ENCODE measurements at regions not wholly inside any gene's neighbourhood (a gene's known extent, or its start where the extent isn't known, plus 50 kb on each side); places are given as distances from the start of the nearest gene placed in this dataset.
A peak's percentile ranks its signal among the peaks of the same experiment; 100 is the strongest.

DNA sequence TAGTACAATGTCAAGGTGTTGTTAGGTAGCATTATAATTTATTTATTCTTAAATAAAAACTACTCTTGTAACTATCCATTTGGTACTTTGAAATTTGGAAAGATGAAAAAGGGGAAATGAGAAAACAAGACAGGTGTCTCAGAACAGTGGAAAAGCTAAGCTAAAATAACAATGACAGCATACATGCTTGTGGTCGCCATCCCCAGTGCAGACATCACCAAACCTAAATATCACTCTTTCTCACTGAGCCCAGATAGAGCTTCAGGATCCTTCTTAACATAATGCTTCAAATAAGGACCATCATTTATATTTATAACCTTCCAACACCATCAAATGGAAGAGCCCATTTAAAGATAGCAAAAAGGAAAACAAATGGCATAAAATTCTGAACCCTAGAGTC is 434.4 kb upstream of the BRINP1 start:
- DNase-seq, result no peak

DNA sequence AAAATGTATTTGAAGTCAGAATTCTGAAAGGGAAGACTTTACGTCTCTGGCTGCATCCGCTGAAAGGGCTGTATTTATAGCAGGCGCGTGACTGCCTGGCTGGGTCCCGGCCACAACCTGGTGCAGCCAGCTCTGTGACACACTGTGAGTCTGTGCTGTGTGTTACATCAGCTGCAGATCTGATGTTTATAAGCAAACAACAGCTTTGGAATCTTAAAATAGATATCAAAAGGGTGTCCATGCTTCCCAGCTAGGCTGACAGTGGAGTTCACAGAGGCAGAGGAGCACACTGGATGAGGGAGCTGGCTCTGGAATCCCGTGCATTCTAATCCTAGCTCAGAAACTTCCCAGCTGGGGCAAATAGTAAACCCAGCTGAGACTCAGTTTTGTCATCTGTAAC is 433.4 kb upstream of the BRINP1 start:
- DNase-seq, result peak in 1 of 2 experiments; percentile 33

DNA sequence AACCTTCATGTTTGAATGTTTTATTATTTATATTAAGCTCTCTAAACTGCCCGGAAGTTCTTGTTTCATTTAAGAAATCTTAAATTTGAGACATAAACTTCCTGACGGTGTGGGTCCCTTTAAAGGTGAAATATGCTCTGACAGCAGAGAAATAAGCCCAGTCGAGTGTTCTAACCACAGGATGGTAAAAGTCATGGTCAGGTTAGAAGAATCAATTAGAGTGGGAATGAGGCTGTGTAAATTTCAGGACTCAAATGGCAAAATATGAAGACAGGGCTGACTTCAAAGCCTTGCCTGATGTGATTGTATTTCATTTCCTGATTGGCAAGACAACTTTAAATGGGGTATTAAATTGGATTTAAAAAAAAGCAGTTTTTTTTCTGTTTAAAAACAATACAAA is 432.9 kb upstream of the BRINP1 start:
- DNase-seq, result no peak

DNA sequence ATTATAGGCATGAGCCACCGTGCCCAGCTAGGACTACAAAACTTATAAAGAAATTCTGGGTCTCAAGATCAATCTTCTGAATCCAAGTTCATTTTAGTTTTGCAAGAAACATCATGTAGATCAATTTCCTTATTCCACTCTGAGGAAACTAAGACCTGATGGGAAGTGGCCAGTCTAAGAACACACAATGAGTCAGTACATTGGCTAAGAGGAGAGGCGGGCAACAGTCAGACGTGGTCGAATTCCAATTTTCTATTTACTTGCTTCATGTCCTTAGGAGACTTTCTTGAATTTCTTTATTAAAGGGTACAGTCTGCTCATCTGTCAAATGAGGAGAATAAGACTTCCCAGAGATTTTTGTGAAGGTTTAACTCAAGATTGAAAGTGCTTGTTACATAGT is 432.1 kb upstream of the BRINP1 start:
- no peak for DNase-seq

DNA sequence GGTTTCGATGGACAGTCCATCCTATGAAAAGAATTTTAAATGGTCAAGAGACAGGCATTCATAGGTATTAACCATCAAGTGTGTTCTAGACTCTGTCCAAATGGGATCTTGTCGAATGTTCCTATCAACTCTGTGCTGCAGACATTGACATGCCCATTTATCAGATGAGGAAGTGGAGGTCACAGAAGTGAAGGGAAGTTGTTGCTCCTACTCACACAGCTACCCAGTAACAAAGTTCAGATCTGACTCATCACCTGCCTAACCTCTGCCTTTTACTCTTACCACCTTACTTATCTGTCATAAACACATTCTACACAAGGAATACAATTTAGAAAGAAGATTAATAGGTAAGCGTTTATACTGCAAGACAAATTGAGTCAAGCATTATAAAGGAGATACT is 426.2 kb upstream of the BRINP1 start:
- DNase-seq, result no peak

DNA sequence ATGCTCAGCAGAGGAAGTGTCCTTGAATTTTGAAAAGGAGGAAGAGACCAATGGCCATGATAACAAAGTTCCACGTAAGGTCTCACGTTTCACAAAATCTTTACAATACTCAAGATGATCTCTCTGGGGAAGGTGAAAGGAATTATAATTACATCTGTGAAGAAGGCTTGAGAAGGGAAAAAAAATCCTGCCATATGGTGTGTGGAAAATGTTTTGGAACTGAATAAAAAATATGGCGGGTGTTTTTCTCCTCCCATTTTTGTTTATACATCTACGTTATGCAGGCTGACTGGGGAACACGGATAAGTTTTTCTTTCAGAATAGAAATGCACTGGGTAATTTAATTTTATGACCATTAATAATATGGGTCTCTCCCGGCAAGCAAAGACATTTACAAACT is 425.6 kb upstream of the BRINP1 start:
- no peak for DNase-seq

DNA sequence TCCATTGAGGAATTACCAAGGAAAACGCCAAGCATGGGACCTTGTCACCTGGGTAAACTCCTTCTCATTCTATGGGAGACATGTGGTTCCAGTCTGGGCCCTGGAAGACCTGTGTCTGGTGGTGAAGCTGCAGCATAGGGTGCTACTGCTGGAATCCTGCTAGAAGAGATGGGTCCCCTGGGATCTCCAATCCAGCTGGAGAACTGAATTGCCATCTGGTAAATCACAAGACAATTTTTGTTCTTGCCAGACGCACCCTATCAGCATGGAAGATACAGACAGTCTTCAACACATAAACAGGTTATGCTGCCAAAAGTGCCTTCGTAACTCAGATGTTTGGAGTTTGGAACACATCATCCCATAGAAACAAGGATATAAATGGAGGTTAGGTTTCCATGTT is 424.0 kb upstream of the BRINP1 start:
- DNase-seq, result no peak

DNA sequence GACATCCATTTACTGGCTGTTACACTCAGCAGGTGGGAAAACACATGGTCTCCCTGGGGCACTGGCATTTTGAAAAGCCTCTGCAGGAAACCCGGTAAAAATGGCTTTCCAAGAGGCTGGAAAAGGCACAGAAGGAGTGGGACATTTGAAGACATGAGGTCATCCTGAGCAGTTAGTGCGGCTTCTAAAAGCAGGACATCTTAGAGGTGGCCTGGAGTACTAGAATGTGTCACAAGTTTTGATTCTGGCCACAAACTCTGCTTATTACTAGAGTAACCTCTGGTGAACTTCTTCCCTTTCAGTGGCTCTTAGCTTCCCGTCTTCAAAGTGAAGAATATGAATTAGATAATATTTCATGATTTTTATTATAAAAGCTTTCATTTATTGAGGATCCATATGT is 423.0 kb upstream of the BRINP1 start:
- no peak for DNase-seq

DNA sequence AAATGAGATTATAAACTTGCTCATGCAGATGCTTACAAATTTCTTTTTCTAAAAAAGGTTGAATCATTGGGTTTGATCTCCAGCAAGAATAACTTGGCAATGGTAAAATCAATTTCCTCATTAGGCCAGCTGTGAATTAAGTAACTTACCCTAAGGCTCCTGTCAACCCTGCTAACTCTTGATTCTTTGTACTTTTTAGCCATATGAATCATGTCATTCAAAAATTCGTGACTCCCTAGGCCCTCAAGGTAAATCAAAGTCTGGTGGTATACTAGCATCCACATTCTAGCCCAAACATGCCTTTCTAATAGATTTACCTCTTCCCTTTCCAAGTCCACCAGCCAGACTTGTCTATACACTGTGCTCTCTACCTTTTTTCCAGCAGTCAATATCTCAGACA is 420.8 kb upstream of the BRINP1 start:
- no peak for DNase-seq

DNA sequence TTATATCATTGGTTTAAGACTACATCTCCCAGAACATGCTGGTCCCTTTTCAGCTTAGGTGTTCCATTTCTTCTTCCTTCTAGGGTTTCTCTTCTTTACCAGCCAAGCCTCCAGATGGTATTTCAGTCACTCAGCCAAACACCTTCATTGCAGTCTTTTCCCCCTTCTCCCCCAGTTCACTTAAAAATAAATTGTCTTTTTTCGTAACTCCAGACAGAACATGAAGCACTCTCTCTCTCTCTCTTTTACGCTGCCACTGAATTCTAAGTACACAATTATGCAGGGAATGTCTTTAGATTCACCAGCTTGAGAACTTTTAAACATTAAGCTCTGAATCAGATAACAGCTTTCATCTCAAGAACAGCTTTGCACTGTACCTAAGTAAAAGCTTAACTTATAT is 419.7 kb upstream of the BRINP1 start:
- no peak for DNase-seq

DNA sequence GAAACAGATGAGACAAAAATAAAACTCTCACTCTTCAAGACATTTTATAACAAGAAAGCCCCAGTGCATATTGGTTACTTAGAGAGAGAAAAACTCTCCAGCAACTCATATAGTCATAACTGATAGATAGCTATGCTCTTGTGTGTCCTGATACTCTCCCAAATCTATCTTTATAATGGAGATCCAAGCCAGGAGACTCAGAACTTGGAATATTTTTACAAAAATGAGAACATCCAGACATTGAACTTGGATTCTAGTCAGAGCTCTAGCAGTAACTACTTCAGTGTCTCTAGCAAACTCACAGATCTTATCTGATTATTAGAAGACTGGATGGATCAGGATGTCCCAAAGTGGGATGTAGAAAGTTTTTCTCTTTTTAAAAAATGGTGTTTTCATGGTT is 412.7 kb upstream of the BRINP1 start:
- no peak for DNase-seq

DNA sequence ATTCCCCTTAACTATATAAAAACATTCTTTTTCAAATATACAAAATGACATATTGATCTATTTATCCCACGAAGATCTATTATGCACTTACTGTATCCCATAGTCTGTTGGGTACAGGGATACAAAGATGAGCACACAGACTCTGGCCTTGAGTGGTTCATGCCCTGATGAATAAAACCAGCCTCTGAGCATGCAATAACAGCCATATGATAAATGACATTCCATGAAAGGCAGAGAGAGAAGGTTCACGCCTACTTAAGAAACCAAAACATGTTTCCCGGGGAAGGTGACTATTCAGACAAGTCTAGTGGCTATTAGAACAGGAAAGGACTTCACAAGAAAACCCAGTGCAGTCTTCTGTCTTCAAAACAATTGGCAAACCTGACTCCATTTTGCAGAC is 406.2 kb upstream of the BRINP1 start:
- DNase-seq, result no peak

DNA sequence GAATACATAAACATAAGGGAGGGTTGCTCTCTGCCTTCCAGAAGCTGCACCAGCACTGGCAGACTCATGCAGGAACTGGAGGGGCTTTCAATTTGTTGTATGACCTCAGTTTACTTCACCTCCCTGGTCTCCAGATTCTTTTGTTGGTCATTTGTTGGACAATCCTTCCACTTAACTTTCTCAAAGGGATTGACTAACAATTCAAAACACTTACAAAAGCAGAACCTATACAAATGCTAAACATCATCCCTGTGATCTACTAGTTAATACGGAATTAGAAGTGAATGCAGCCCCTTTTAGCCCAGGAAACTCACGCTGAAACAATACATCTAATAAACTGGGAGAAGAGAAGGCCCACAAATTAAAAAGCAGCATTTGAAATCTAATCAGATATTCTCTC is 404.6 kb upstream of the BRINP1 start:
- DNase-seq, result no peak

DNA sequence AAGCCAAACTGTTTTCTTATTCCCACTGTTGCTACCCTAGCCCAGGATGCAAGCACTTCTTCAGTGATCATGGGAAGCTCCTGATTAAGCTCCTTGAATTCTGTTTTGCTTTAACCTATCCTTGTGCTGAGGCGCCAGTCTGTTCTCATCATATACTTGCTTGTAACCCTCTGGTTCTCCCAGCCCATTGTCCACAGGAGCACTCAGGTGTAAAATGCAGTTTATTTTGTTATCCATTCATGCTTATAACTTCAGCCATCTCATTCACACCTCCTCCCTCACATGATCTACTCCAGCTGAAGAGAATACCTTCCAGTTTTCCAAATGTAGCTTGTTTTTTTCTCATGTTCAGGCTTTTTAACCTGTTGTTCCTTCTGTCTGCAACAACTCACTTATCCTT is 402.1 kb upstream of the BRINP1 start:
- DNase-seq, result no peak

DNA sequence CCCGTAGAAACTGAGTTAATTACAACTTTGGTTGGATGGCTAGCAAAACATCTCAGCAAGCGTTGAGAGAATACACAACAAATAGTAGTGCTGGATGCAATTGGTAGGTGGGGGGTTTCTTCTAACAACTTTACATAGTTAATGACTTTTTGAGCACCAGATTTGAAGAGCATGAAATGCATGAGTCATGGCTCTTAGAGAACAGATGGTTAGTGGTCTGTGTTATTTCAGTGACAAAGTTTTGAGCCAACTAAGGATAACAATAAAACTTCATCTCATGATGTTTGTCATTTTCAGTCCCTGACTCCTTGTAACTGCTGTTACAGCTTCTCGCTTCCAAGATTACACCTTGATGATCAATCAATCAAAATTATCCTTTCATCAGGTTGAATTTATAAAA is 399.0 kb upstream of the BRINP1 start:
- DNase-seq, result no peak

DNA sequence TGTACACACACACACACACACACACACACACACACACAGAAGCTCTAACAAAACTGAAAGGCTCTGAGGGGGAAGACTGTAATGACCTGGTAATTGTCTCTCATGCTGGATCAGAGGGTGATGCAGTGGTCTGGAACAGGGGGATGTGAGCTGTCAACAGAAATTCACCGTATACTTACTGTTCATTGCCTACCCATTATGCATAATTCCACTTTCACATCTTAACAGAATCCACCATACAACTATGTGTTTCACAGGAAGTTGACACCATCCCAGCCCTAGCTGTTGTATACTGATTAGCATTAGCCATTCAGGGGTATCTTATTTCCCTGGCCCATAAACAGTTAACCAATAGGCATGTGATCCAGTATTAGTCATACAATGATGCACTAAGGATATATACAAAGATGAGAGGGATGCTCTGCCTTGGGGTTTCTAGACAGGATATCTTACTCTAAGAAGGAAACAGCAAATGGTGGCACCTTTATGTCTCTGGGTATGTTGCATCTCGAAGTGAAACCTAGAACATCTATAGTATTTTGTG is 396.5 kb upstream of the BRINP1 start:
- DNase-seq, result no peak

DNA sequence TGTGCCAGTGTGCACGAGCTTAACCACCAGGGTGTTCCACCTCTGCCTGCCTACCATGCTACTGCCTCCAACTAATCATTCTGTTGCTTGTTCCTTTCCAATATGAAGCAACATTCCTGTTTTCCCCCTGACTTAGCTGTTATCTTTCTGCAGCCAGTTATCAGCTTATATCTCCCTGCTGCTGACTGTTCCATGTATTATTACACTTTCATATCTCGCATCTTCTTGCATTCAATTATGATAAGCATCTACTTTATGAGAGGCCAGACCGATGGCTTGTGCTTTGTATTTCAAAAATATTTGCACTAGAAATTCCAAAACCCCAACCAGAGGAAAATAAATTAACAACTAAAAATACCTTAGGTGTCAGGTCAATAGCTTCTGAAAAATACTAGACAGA is 394.0 kb upstream of the BRINP1 start:
- no peak for DNase-seq

DNA sequence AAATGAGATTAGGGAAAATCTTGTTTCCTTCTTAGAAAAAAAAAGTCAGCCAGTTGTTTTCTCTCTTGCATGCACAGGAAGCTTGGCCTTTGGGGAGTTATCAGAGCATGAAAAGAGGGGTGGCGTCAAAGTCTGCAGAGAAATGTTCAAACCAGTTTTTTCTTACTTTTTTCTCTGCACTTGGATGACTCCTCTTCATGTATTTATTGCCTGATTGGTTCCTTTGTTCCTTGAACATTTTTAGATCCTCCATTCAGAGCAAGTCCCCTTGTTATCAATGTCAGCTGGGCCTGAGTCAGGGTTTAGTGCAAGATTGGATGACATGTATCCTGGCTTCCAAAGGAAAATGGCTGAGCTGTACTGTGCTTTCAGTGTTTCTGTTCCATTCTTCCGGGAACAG is 392.6 kb upstream of the BRINP1 start:
- DNase-seq, result no peak

DNA sequence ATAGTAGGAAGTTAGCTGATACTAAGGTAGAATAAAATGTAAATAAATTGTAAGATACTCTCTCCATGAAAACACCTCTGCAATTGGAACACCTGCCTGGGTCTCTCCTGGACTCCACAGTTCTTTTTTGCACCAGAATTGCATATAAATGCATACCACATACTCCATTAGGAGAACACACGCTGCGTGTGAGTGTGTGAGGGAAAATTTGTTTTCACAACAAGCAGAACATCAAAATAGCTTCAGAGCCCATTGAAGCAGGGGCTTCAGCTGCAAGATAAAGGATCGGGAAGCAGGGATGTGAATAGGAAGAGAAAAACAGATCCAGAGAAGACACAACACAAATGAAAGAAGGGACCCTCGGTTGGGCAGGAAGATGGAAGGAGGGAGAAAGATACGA is 389.8 kb upstream of the BRINP1 start:
- DNase-seq, result no peak

DNA sequence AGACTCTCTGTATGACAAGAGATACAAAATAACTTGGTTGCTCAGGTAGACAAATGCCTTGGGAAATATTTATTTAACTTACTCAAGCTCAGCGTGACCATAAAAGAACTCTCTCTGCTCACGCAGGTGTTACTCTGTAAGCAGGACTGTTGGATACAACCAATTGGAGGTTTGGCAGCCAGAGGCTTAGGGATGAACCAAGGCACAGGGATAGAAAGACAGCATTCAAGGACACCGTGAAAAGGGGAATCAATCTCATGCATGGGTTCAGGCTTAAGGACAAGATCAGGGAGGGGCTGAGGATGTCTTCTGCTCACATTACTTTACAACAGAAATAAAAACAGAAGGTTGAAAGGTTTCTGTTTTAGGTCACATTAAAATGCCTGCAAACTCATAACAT is 389.0 kb upstream of the BRINP1 start:
- no peak for DNase-seq

DNA sequence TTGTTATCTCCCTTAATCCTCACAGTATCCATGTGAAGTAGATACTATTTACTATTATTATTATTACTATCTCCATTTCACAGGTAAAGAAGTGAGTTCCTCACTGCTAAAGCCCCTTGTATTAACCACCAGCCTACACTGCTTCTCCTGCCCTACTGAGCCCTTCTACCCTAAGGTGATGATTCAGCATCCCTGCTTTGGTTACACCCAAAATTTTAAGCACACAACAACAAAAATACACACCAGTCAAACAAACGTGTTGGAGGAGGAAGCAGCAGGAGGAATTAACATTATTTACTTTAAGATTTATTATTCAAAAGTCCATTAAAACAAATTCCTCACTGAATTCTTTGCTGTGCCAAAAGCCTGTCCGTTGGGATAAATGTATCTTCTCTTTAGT is 370.2 kb upstream of the BRINP1 start:
- DNase-seq, result no peak

DNA sequence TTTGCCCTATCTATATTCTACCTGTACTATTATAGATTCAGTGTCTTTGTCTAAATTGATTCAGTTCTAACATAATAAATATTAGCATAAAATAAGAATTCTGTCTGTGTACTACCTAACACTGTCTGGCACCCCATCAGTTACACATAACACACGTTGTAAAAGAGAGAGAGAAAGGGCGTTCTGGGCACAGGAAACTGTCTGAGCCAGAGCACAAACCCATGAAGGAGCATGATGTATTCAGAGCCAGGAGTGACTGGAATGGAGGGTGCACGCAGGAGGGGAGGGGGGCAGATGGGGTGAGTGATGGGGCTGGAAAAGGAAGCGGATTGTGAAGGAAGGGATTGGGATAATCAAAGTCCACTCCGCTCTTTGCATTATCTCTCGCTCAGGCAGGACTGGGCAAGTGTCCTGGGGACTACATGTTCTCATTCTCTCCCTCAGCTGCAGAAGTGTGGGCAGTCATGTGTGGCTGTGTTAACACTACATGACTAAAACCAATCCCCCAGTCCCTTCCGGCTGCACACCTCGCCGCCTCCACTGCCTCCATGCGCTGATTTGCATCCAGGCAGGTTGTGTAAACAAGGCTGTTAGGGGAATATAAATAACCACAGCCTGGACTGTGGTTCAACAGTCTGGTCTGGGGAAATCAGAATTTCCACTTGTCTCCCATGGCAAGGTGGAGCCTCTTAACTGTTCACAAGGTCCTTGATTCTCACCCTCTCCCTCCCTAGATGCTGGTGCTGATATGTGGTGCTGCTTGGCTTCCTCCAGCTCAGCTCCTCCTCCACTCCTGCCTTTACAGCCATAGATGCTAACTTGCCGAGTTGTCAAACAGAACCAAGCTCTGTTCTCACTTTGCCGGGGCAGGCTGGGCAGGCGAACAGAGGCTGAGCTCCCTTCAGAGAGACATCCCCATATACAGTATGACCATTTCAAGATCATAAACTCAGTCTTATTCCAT is 367.5 kb upstream of the BRINP1 start:
- DNase-seq, result peak; percentile 95 to 97

DNA sequence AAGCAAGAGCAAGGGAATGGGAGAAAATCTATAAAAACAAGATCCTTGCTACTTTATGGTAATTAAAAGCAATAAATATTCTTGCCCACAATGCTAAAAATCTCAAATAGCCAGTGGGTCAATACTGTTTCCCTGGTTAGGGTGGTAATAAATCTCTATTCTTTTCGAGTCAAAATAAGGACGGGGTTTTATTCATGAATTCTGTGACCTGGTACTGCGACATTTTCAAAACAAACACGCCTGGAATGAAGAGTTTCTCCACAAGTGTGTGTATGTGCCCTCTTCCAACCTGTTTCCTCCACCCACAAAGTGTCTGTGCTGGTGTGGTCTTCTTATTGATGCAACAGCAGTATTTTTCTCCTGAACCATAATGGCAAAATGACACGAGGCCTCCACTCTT is 358.8 kb upstream of the BRINP1 start:
- DNase-seq, result no peak

DNA sequence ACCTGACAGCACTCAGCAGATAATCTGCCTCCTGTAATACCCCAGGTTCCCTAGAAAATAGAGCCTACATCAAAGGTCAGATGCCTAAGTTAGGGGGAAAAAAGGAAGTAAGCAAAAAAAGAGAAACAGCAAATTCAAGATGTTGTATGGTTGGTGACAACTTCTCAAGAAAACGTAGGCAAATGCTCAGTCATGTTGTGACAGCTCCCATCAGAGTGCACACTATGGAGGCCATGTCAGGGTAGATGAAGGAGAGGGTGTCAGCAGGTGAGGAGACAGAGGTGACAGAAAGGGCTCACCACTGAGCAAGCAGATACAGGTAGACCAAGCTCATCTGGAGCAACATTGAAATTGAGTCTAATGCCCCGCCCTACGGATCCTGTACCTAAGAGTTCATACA is 356.8 kb upstream of the BRINP1 start:
- DNase-seq, result no peak

DNA sequence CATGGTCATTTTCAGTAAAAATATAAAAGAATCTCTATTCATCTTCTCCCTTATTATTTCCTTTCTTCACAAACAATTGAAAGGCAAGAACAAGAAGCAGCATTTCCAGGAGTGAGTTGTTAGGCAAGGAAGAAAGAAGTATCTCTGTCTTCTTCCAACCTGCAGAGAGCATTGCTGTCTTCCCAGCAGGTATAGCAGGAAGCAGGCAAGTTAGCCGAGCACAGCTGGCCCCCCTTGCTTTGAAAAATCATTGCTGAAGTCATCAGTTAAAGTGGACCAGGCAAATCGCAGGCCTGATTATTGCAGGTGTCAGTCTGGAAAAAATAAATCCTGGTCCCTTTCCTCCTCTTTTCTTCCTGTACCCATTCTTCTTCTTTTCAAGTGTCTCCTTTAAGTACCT is 353.1 kb upstream of the BRINP1 start:
- DNase-seq, result no peak

All from NCI-H526 (cell line).